ENCODE measurements at regions not wholly inside any gene's neighbourhood (a gene's known extent, or its start where the extent isn't known, plus 50 kb on each side); places are given as distances from the start of the nearest gene placed in this dataset.
"Not testable (repeated sequence)": the region's sequence is repeated elsewhere in the genome, so short reads cannot be mapped to it uniquely, and the experiment has no call there.

DNA sequence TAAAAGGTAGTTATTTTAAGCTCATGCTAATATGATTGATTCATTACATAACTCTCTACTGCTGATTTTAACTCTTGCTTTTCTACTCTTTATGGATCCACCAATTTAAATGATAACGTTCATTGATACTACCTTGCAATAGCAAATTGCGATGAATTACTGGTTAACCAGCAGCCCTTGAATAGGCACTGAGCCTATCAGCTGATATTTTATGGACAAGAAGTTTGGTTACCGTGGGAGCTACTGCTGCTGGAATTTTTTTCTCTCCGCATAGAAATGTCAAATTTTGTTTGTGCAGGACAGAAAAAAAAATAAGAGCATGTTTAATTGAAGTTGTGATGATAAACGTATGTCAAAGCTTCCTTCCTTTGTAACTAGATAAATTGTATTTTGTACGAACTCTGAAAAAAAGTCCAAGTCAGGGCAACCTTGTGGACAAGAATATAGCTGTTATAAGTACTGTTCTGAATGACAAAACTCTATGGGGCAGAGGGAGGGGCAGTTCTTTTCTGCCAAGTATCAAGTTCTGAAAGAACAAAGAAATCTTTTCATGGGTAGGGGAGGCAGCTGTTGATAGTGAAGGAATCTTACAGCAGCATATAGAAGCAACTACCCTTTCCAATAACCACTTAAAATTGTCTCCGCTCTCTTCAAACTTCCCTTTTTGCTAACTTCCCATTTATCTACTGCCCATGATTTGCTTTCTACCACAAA, 434.9 kb upstream of the PABPC4L start:
- DNase-seq (ENCODE audit: extremely low read depth, low read depth) = no peak

- DNase-seq (ENCODE audit: extremely low read depth, low read depth) = no peak
Measured at GRCh38 chr4:134634301-134634700, 432.7 kb upstream of the PABPC4L start.

- DNase-seq (ENCODE audit: extremely low read depth, low read depth) = no peak
Measured at GRCh38 chr4:134632056-134632455, 430.5 kb upstream of the PABPC4L start.

- DNase-seq (ENCODE audit: extremely low read depth, low read depth) = no peak
Measured at GRCh38 chr4:134628066-134628465, 426.5 kb upstream of the PABPC4L start.

DNA sequence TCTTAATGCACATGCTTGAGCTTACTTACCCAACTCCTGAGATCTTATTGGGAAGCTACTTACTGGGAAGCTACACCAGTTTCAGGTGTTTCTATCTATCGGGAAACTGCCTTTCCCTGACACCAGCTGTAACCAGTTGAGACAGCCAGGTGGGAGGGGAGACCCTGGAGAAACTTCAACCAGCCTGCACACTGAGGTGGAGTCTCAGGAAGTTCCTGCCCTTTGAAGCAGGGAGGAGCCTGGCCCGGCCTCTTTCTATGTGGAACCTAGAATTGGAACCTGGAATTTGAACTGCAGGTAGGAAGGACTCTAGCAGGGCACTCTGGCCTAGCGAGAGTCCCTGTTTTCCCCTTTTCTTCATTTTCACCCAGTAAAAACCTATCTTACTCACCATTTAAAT, 425.8 kb upstream of the PABPC4L start:
- no peak for DNase-seq (ENCODE audit: extremely low read depth, low read depth)

DNA sequence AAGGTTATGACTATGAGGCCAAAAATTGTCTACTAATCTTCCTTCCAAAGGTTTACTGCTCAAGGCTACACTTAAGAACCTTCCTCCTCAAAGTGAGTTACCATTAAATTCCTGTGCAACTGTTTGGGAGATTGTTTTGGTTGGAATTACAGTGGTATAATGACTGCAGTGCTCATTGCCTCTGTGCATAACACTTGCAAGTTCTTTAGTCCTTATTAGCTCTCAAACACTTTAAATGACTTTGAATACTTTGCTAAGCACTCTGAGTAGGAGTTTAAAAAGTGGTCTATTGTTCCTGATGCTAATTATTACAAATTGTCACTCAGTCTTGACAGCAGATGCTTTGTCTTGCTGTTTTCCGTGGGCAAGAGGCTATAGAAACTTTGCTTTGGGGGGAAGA, 422.8 kb upstream of the PABPC4L start:
- no peak for DNase-seq (ENCODE audit: extremely low read depth, low read depth)

DNA sequence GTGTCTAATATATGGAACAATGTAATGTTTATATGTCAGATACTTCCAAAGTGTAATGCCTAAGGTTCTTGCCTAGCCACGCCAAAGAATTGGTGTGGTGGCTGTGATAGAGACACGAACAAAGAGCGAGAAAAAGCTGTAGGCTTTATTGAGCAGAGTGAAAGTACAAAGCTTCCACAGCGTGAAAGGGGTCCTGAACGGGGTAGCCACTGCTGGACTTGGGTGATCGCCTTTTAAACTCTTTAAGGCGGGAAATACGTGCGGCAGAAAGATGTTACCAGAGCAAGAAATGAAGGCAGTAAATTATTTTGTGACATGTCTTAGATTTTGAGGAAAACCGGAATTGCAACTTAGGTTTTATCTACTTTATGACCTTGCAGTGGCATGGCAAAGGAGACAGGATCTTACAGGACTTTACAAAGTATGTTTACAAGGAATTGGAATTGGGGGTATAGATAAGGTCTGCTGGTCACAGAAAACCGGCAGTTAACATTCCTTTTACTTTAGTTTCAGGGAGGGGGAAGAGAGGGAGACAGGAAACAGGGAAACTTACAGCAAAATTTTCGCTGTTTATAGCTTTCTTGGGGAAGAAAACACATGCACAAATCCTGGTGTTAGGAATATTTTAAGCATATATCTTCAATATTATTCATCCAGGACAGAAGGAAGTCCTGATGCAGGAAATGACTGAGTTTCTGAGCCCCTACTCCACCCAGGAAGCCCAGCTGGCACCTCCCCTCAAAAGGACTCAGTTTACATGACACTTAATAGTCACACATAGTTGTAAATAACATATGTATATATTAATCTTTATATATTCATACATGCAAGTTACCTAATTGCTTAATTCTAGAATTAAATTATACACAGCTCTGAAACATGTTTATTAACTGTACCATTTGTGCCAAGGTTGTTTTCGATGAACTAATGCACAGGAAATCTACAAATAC, 421.3 kb upstream of the PABPC4L start:
- DNase-seq (ENCODE audit: extremely low read depth, low read depth) = not testable (repeated sequence)

- DNase-seq (ENCODE audit: extremely low read depth, low read depth) = no peak
Measured at GRCh38 chr4:134622199-134622598, 420.6 kb upstream of the PABPC4L start.

DNA sequence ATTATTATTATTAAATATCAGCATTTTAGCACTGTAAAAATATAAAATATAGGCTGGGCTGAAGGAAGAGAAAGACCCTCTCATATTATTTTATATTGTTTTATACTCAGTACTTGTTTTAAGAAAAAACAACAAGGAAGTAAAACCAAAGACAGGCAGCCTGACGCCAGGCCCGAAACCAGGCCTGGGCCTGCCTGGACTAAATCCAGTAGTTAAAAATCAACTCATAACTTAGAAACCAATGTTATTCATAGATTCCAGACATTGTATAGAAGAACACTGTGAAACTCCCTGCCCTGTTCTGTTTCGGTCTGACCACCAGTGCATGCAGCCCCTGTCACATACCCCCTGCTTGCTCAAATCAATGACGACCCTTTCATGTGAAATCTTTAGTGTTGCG, 420.1 kb upstream of the PABPC4L start:
- DNase-seq (ENCODE audit: extremely low read depth, low read depth) = not testable (repeated sequence)

GRCh38 chr4:134610956-134611355, 409.4 kb upstream of the PABPC4L start:
- DNase-seq (ENCODE audit: extremely low read depth, low read depth) = no peak

DNA sequence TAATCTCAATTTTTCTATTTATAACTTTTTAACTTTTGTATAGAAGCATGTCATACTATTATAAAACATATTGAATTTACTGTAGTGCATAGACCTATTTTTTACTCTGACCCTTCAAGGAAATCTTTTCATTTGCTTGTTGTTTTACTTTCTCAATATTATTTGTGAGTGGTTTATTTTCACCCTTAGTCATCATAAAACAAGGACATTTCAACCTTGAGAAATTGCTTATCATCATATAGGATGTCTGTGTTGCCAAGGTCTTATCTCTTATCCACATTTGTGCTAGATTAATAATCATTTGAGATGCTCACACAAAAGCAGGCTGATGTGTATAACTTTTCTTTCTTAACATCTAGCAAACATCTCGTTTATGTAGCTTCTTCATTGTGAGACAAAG, 408.6 kb upstream of the PABPC4L start:
- DNase-seq (ENCODE audit: extremely low read depth, low read depth) = no peak

DNA sequence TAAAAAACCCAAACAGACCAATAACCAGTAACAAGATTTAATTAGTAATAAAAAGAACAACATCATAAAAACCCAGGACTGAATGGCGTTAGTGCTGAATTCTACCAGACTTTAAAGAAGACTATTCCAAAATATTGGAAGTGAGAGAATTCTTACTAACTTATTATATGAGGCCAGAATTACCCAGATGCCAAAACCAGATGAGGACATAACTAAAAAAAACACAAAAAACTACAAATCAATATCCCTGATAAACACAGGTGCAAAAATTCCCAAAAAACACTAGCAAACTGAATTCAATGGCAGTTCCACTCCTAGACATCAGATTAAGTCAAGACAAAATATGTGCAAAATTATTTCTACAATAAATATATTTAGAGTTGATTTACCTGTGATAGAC, 400.1 kb upstream of the PABPC4L start:
- no peak for DNase-seq (ENCODE audit: extremely low read depth, low read depth)

DNA sequence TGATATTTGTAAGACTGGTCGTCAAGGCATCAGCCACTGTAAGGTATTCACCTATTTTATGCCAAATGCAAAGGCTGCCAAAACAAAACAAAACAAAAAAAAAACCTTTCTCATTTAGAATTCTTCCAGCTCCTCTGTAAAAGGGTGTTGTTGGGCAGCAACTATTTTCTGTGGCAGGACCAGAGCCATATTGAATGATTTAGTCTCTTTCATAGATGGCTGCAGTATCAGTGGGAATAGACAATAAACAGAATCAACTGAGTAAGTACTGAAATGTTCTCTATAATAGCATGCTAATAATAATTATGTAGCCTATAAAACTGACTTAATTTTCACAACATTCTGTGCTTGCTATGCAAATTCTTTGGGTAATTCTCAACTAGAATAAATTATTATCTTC, 389.7 kb upstream of the PABPC4L start:
- DNase-seq (ENCODE audit: extremely low read depth, low read depth) = no peak

- no peak for DNase-seq (ENCODE audit: extremely low read depth, low read depth)
Measured at GRCh38 chr4:134585972-134586371, 384.4 kb upstream of the PABPC4L start.

- DNase-seq (ENCODE audit: extremely low read depth, low read depth) = no peak
Measured at GRCh38 chr4:134567461-134567860, 365.9 kb upstream of the PABPC4L start.

- DNase-seq (ENCODE audit: extremely low read depth, low read depth) = no peak
Measured at GRCh38 chr4:134560728-134561127, 359.1 kb upstream of the PABPC4L start.

DNA sequence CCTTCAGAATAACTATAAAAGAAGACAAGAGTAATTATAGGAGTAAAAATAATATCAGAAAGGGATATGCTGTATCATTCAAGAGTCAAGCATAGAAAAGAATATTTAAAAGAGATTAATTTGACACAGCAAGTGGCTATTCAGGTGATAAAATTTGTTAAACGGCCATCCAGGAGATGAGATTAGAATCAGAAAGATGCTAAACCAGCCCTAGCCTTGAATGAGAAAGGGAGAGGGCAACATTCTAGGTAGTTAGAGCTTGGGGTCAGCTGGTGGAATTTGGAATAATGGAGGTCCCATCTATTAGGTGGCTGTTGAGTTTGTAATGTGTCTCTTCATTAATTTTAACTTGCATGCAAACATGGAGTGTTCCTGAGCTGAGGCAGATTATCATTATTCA, 350.5 kb upstream of the PABPC4L start:
- no peak for DNase-seq (ENCODE audit: extremely low read depth, low read depth)

DNA sequence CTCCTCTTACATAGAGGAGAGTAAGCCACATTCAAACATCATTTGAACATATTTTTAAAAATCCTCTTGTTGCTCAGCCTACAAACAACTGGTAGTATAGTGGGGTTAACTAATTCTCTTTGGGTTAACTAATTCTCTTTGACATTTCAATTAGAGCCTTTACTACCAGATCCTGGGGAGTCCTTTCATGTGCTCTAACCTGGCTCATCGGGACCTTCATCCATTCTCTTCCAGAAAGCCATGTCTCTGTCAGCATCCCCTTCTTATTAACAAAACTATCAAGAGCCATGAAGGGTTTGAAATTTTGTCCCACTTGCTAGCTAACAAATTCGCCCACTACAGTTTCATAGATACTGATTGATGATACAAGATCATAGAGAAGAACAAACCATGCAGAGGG, 349.8 kb upstream of the PABPC4L start:
- DNase-seq (ENCODE audit: extremely low read depth, low read depth) = no peak

GRCh38 chr4:134548052-134548628, 346.6 kb upstream of the PABPC4L start:
- DNase-seq (ENCODE audit: extremely low read depth, low read depth) = no peak

GRCh38 chr4:134546279-134546678, 344.7 kb upstream of the PABPC4L start:
- DNase-seq (ENCODE audit: extremely low read depth, low read depth) = no peak

- DNase-seq (ENCODE audit: extremely low read depth, low read depth) = no peak
Measured at GRCh38 chr4:134544303-134544770, 342.7 kb upstream of the PABPC4L start.

Measured in NCI-H460 (cell line).